ENCODE measurements at regions not wholly inside any gene's neighbourhood (a gene's known extent, or its start where the extent isn't known, plus 50 kb on each side); places are given as distances from the start of the nearest gene placed in this dataset. TPM values are rescaled to one million over a fixed set of nuclear protein-coding genes. Genes with fewer than 3 reads are reported as not detected.

GRCh38 chr2:157927155-157927554 is 51.0 kb upstream of the ACVR1 start:
- H3K4me3 ChIP-seq = no peak overlapping the region
- no peaks in the 10 kb centered on the region for H3K4me1 ChIP-seq
- intact Hi-C loops (cut with DNase I; ENCODE audit: low total_unique reads) = no loop called here
- DNase-seq = no peak
- H3K27ac ChIP-seq = no peak overlapping the region
- no peaks in the 10 kb centered on the region for H3K27me3 ChIP-seq
- H3K36me3 ChIP-seq = no peaks in the 10 kb centered on the region
- H3K9me3 ChIP-seq = no peaks in the 10 kb centered on the region
- TF ChIP-seq POLR2A (IDR thresholded peaks at IDR 0.05) (no peak), CTCF (IDR thresholded peaks at IDR 0.05) (no peak)

Small RNA genes in the stretch of these regions (small RNA-seq; reads per million reads assigned to genes)
- not detected for gene RNU6-932P
